ENCODE measurements at regions not wholly inside any gene's neighbourhood (a gene's known extent, or its start where the extent isn't known, plus 50 kb on each side); places are given as distances from the start of the nearest gene placed in this dataset.

- no peak for TF ChIP-seq MGA (IDR thresholded peaks at IDR 0.05)
- no peak for TF ChIP-seq ZFP30 (CRISPR knock-in tag; IDR thresholded peaks at IDR 0.05; ENCODE audit: borderline replicate concordance)
- no peak for TF ChIP-seq ZNF184 (CRISPR knock-in tag; IDR thresholded peaks at IDR 0.05)
- no peak for TF ChIP-seq MAZ (CRISPR knock-in tag; conservative IDR thresholded peaks at IDR 0.05 in 1 of 2, IDR thresholded peaks at IDR 0.05 in 1 of 2)
- TF ChIP-seq CBFA2T3 (IDR thresholded peaks at IDR 0.05) = no peak
- no peak for TF ChIP-seq EWSR1 (IDR thresholded peaks at IDR 0.05; ENCODE audit: borderline replicate concordance, low read depth, partially characterized antibody)
- TF ChIP-seq KAT8 (IDR thresholded peaks at IDR 0.05; ENCODE audit: low read depth) = no peak
- TF ChIP-seq CSDE1 (IDR thresholded peaks at IDR 0.05) = no peak
- no peak for TF ChIP-seq TAF9B (IDR thresholded peaks at IDR 0.05; ENCODE audit: partially characterized antibody)
- no peak for TF ChIP-seq AFF4 (CRISPR knock-in tag; IDR thresholded peaks at IDR 0.05)
- TF ChIP-seq JUNB (CRISPR knock-in tag; conservative IDR thresholded peaks at IDR 0.05) = no peak
These were observed 418.6 kb downstream of the TUSC7 start (continued) for GRCh38 chr3:117128133-117128532.

Data from K562 (cell line).